ENCODE measurements at regions not wholly inside any gene's neighbourhood (a gene's known extent, or its start where the extent isn't known, plus 50 kb on each side); places are given as distances from the start of the nearest gene placed in this dataset.

- TF ChIP-seq POLR2A (IDR thresholded peaks at IDR 0.05) = no peak
- TF ChIP-seq, protein P1, sequence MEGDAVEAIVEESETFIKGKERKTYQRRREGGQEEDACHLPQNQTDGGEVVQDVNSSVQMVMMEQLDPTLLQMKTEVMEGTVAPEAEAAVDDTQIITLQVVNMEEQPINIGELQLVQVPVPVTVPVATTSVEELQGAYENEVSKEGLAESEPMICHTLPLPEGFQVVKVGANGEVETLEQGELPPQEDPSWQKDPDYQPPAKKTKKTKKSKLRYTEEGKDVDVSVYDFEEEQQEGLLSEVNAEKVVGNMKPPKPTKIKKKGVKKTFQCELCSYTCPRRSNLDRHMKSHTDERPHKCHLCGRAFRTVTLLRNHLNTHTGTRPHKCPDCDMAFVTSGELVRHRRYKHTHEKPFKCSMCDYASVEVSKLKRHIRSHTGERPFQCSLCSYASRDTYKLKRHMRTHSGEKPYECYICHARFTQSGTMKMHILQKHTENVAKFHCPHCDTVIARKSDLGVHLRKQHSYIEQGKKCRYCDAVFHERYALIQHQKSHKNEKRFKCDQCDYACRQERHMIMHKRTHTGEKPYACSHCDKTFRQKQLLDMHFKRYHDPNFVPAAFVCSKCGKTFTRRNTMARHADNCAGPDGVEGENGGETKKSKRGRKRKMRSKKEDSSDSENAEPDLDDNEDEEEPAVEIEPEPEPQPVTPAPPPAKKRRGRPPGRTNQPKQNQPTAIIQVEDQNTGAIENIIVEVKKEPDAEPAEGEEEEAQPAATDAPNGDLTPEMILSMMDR (IDR thresholded peaks at IDR 0.05 in 8 of 11, conservative IDR thresholded peaks at IDR 0.05 in 3 of 11) = no peak
Measured at GRCh38 chr19:28322945-28323344, 890.0 kb downstream of the UQCRFS1 start.

Measured in spleen (tissue), 7 donors.